IgD-negative memory B cell (primary cell): ENCODE measurements at regions not wholly inside any gene's neighbourhood (a gene's known extent, or its start where the extent isn't known, plus 50 kb on each side); places are given as distances from the start of the nearest gene placed in this dataset.
"Not testable (repeated sequence)": the region's sequence is repeated elsewhere in the genome, so short reads cannot be mapped to it uniquely, and the experiment has no call there.

Source experiments
- H3K27ac Mint-ChIP-seq, 3 donors: one replicate each; pipeline ENCODE4 v1.8.0; 2020 to 2022; ENCODE audit warnings: mild to moderate bottlenecking in 3 of 3, mixed read lengths in 3 of 3, moderate library complexity in 1 of 3
- H3K27me3 Mint-ChIP-seq: one replicate; pipeline ENCODE4 v1.8.0; 2021; ENCODE audit warnings: mixed read lengths
- H3K36me3 Mint-ChIP-seq: one replicate; pipeline ENCODE4 v1.8.0; 2020; ENCODE audit warnings: mild to moderate bottlenecking, mixed read lengths
- H3K4me1 Mint-ChIP-seq, 3 donors: one replicate each; pipeline ENCODE4 v1.8.0; 2020 to 2022; ENCODE audit warnings: mixed read lengths in 3 of 3, mild to moderate bottlenecking in 1 of 3
- H3K4me3 Mint-ChIP-seq, 4 donors: one replicate each; pipeline ENCODE4 v1.8.0; 2020 to 2022; ENCODE audit warnings: mild to moderate bottlenecking in 4 of 4, mixed read lengths in 4 of 4, moderate library complexity in 3 of 4
- H3K9me3 Mint-ChIP-seq, 3 donors: one replicate each; pipeline ENCODE4 v1.8.0; 2020 to 2021; ENCODE audit warnings: mixed read lengths in 3 of 3, mild to moderate bottlenecking in 1 of 3

GRCh38 chr5:124178050-124178449, 568.4 kb downstream of the ZNF608 start:
- no peaks in the 10 kb centered on the region for H3K27me3 Mint-ChIP-seq

GRCh38 chr5:124176692-124177091, 569.7 kb downstream of the ZNF608 start:
- Mint-ChIP-seq H3K27ac (no peak overlapping the region), H3K9me3 (peaks cover 2 to 17% (median 4%) of the 10 kb centered on the region in 3 donors), H3K36me3 (peaks cover 6% of the 10 kb centered on the region), H3K27me3 (no peaks in the 10 kb centered on the region), H3K4me3 (no peak overlapping the region), H3K4me1 (peaks cover 3 to 6% (median 4%) of the 10 kb centered on the region in 3 donors)

More at GRCh38 chr5:124178050-124178449, 568.4 kb downstream of the ZNF608 start:
- H3K9me3 Mint-ChIP-seq = peaks cover under 1 to 8% (median under 1%) of the 10 kb centered on the region in 3 donors
- H3K27ac Mint-ChIP-seq = no peak overlapping the region
- no peak overlapping the region for H3K4me3 Mint-ChIP-seq
- H3K4me1 Mint-ChIP-seq = peaks cover 3 to 6% (median 4%) of the 10 kb centered on the region in 3 donors
- peaks cover 4% of the 10 kb centered on the region for H3K36me3 Mint-ChIP-seq

- H3K27me3 Mint-ChIP-seq = no peaks in the 10 kb centered on the region
- peaks cover 0 to 4% (median 0%) of the 10 kb centered on the region in 3 donors for H3K4me1 Mint-ChIP-seq
- H3K9me3 Mint-ChIP-seq = peaks cover 6 to 26% (median 7%) of the 10 kb centered on the region in 3 donors
- H3K4me3 Mint-ChIP-seq = no peak overlapping the region
- H3K27ac Mint-ChIP-seq = no peak overlapping the region
- H3K36me3 Mint-ChIP-seq = peaks cover 6% of the 10 kb centered on the region
These were observed 573.1 kb downstream of the ZNF608 start for GRCh38 chr5:124173386-124173785.

GRCh38 chr5:124172389-124173003, 573.9 kb downstream of the ZNF608 start:
- Mint-ChIP-seq H3K27ac (no peak overlapping the region), H3K4me3 (no peak overlapping the region), H3K36me3 (peaks cover 4% of the 10 kb centered on the region), H3K27me3 (no peaks in the 10 kb centered on the region), H3K9me3 (peaks cover 9 to 25% (median 9%) of the 10 kb centered on the region in 3 donors), H3K4me1 (peaks cover 0 to 4% (median 0%) of the 10 kb centered on the region in 3 donors)

- H3K4me3 Mint-ChIP-seq = not testable (repeated sequence)
These were observed 578.3 kb downstream of the ZNF608 start for GRCh38 chr5:124168093-124168492.

GRCh38 chr5:124162767-124163532, 583.5 kb downstream of the ZNF608 start:
- Mint-ChIP-seq H3K27ac (no peak overlapping the region), H3K27me3 (no peaks in the 10 kb centered on the region), H3K36me3 (no peaks in the 10 kb centered on the region), H3K4me3 (peak overlapping the region in 3 of 4 donors; percentile 27 to 78 (median 72)), H3K9me3 (peaks cover 0 to 2% (median under 1%) of the 10 kb centered on the region in 3 donors), H3K4me1 (peaks cover 23 to 32% (median 26%) of the 10 kb centered on the region in 3 donors)

More at GRCh38 chr5:124168093-124168492, 578.3 kb downstream of the ZNF608 start:
- H3K27me3 Mint-ChIP-seq, H3K4me1 Mint-ChIP-seq, H3K36me3 Mint-ChIP-seq: not testable (repeated sequence)
- H3K27ac Mint-ChIP-seq = peak overlapping the region in 1 of 3 donors; percentile 28
- H3K9me3 Mint-ChIP-seq = peaks cover 8 to 24% (median 11%) of the 10 kb centered on the region in 3 donors

GRCh38 chr5:124161266-124161665, 585.2 kb downstream of the ZNF608 start:
- Mint-ChIP-seq H3K36me3 (no peaks in the 10 kb centered on the region), H3K4me1 (peaks cover 27 to 42% (median 32%) of the 10 kb centered on the region in 3 donors), H3K27me3 (no peaks in the 10 kb centered on the region), H3K27ac (no peak overlapping the region), H3K9me3 (peaks cover 0 to 2% (median 0%) of the 10 kb centered on the region in 3 donors), H3K4me3 (peak overlapping the region in 1 of 4 donors; percentile 70)

GRCh38 chr5:124160265-124160664, 586.2 kb downstream of the ZNF608 start:
- peaks cover under 1 to 4% (median 3%) of the 10 kb centered on the region in 3 donors for H3K9me3 Mint-ChIP-seq

GRCh38 chr5:124157320-124157719, 589.1 kb downstream of the ZNF608 start:
- H3K27ac Mint-ChIP-seq = peak overlapping the region in 1 of 3 donors; percentile 65
- peak overlapping the region; percentile 13 to 85 (median 80) for H3K4me3 Mint-ChIP-seq
- H3K9me3 Mint-ChIP-seq = peaks cover 2 to 8% (median 7%) of the 10 kb centered on the region in 3 donors
- peaks cover 21 to 34% (median 25%) of the 10 kb centered on the region in 3 donors for H3K4me1 Mint-ChIP-seq
- H3K36me3 Mint-ChIP-seq = peaks cover 1% of the 10 kb centered on the region
- no peaks in the 10 kb centered on the region for H3K27me3 Mint-ChIP-seq

More at GRCh38 chr5:124160265-124160664, 586.2 kb downstream of the ZNF608 start:
- Mint-ChIP-seq H3K27ac (peak overlapping the region in 1 of 3 donors; percentile 14), H3K36me3 (peaks cover under 1% of the 10 kb centered on the region), H3K27me3 (no peaks in the 10 kb centered on the region), H3K4me1 (peaks cover 27 to 42% (median 32%) of the 10 kb centered on the region in 3 donors), H3K4me3 (peak overlapping the region in 2 of 4 donors; percentile 58 to 67)

- no peak overlapping the region for H3K27ac Mint-ChIP-seq
These were observed 589.9 kb downstream of the ZNF608 start for GRCh38 chr5:124156415-124156996.

GRCh38 chr5:124154714-124155113, 591.7 kb downstream of the ZNF608 start:
- H3K27ac Mint-ChIP-seq = no peak overlapping the region
- H3K36me3 Mint-ChIP-seq = peaks cover 1% of the 10 kb centered on the region
- H3K4me3 Mint-ChIP-seq = no peak overlapping the region
- H3K27me3 Mint-ChIP-seq = no peaks in the 10 kb centered on the region
- peaks cover 11 to 21% (median 15%) of the 10 kb centered on the region in 3 donors for H3K4me1 Mint-ChIP-seq
- H3K9me3 Mint-ChIP-seq = peaks cover 5 to 15% (median 15%) of the 10 kb centered on the region in 3 donors

More at GRCh38 chr5:124156415-124156996, 589.9 kb downstream of the ZNF608 start:
- peaks cover 21 to 30% (median 25%) of the 10 kb centered on the region in 3 donors for H3K4me1 Mint-ChIP-seq
- peak overlapping the region in 2 of 4 donors; percentile 63 to 85 for H3K4me3 Mint-ChIP-seq
- no peaks in the 10 kb centered on the region for H3K27me3 Mint-ChIP-seq
- H3K36me3 Mint-ChIP-seq = peaks cover 1% of the 10 kb centered on the region
- H3K9me3 Mint-ChIP-seq = peaks cover 5 to 11% (median 8%) of the 10 kb centered on the region in 3 donors

GRCh38 chr5:124153588-124153987, 592.9 kb downstream of the ZNF608 start:
- Mint-ChIP-seq H3K36me3 (peaks cover 1% of the 10 kb centered on the region), H3K9me3 (peaks cover 6 to 15% (median 15%) of the 10 kb centered on the region in 3 donors), H3K4me3 (no peak overlapping the region), H3K27me3 (no peaks in the 10 kb centered on the region), H3K27ac (no peak overlapping the region), H3K4me1 (peaks cover 9 to 14% (median 9%) of the 10 kb centered on the region in 3 donors)

GRCh38 chr5:124148574-124148973, 597.9 kb downstream of the ZNF608 start:
- peaks cover 8 to 10% (median 8%) of the 10 kb centered on the region in 3 donors for H3K9me3 Mint-ChIP-seq
- H3K27ac Mint-ChIP-seq = no peak overlapping the region
- peaks cover 2% of the 10 kb centered on the region for H3K36me3 Mint-ChIP-seq
- H3K4me3 Mint-ChIP-seq = no peak overlapping the region
- H3K27me3 Mint-ChIP-seq = no peaks in the 10 kb centered on the region
- no peaks in the 10 kb centered on the region for H3K4me1 Mint-ChIP-seq

GRCh38 chr5:124140060-124140459, 606.4 kb downstream of the ZNF608 start:
- Mint-ChIP-seq H3K4me1 (peaks cover 0 to 3% (median 0%) of the 10 kb centered on the region in 3 donors), H3K4me3 (no peak overlapping the region), H3K36me3 (no peaks in the 10 kb centered on the region), H3K9me3 (peaks cover 0 to 4% (median 0%) of the 10 kb centered on the region in 3 donors), H3K27ac (no peak overlapping the region), H3K27me3 (no peaks in the 10 kb centered on the region)
